B cell (primary cell): ENCODE measurements at regions not wholly inside any gene's neighbourhood (a gene's known extent, or its start where the extent isn't known, plus 50 kb on each side); places are given as distances from the start of the nearest gene placed in this dataset.

Experiments used
- CTCF ChIP-seq: fragments of 200-600 bp; IDR thresholded peaks from one replicate; pipeline ENCODE4 v1.8.0; 2022; ENCODE audit warnings: antibody characterized with exemption, mild to moderate bottlenecking
- EZH2 ChIP-seq: IDR thresholded peaks from 2 replicates; pipeline ENCODE4 v1.6.1; 2012; ENCODE audit warnings: borderline replicate concordance, low read depth, mild to moderate bottlenecking, moderate library complexity, low read length; ENCODE audit not compliant: insufficient read depth, poor library complexity, severe bottlenecking

DNA sequence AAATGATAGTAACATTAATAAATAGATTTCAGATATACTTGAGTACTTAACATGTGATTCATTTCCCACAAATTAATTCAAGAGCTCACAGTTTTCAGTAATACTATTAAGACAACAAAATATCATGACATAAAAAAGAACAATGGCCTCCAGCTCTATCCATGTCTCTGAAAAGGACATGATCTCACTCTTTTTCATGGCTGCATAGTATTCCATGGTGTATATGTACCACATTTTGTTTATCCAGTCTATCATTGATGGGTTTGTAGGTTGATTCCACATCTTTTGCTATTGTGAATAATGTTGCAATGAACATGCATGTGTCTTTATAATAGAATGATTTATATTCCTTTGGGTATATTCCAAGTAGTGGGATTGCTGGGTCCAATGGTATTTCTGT lies 1012.8 kb upstream of the ALCAM start:
- TF ChIP-seq CTCF (no peak), EZH2 (no peak)
